SK-N-SH (cell line): ENCODE measurements at regions not wholly inside any gene's neighbourhood (a gene's known extent, or its start where the extent isn't known, plus 50 kb on each side); places are given as distances from the start of the nearest gene placed in this dataset.

Source experiments
- CTCF ChIP-seq: fragments of 200-600 bp; sonication (generic); IDR thresholded peaks from 2 replicates; pipeline ENCODE4 v1.6.1; 2017; ENCODE audit warnings: antibody characterized with exemption, mild to moderate bottlenecking, moderate library complexity
- MAX ChIP-seq: IDR thresholded peaks from 2 replicates; pipeline ENCODE4 v1.4.0; 2012; ENCODE audit warnings: low read depth
- SMC3 ChIP-seq: IDR thresholded peaks from 2 replicates; pipeline ENCODE4 v1.6.1; 2012; ENCODE audit warnings: low read depth, low read length, improper control_type of control experiment
- TAF1 ChIP-seq: IDR thresholded peaks from 2 replicates; pipeline ENCODE4 v1.6.1; 2012; ENCODE audit warnings: low read depth, mild to moderate bottlenecking, low read length, moderate library complexity, borderline replicate concordance
- YY1 ChIP-seq: IDR thresholded peaks from 2 replicates; pipeline ENCODE4 v1.4.0; 2012; ENCODE audit warnings: low read depth, mild to moderate bottlenecking
- ZBTB33 ChIP-seq: IDR thresholded peaks from 2 replicates; pipeline ENCODE4 v1.4.0; 2012; ENCODE audit warnings: low read depth, borderline replicate concordance

- TF ChIP-seq SMC3 (no peak), YY1 (no peak), CTCF (no peak), MAX (no peak), TAF1 (no peak), ZBTB33 (no peak)
Observed at GRCh38 chr4:125550769-125551168, 236.0 kb downstream of the FAT4 start.
